ENCODE measurements at regions not wholly inside any gene's neighbourhood (a gene's known extent, or its start where the extent isn't known, plus 50 kb on each side); places are given as distances from the start of the nearest gene placed in this dataset.
"Not testable (repeated sequence)": the region's sequence is repeated elsewhere in the genome, so short reads cannot be mapped to it uniquely, and the experiment has no call there.

GRCh38 chr9:3658964-3659363 is 133.2 kb upstream of the RFX3 start:
- DNase-seq = no peak

GRCh38 chr9:3656224-3656623 is 130.4 kb upstream of the RFX3 start:
- no peak for DNase-seq

GRCh38 chr9:3650994-3651622 is 125.3 kb upstream of the RFX3 start:
- no peak for DNase-seq

GRCh38 chr9:3648722-3649246 is 123.0 kb upstream of the RFX3 start:
- no peak for DNase-seq

- no peak for DNase-seq
Measured at GRCh38 chr9:3648266-3648665, 122.5 kb upstream of the RFX3 start.

- no peak for DNase-seq
Measured at GRCh38 chr9:3647652-3648051, 121.9 kb upstream of the RFX3 start.

- DNase-seq = no peak
Measured at GRCh38 chr9:3646226-3646625, 120.4 kb upstream of the RFX3 start.

- not testable (repeated sequence) for DNase-seq
Measured at GRCh38 chr9:3642075-3642474, 116.3 kb upstream of the RFX3 start.

GRCh38 chr9:3629495-3629894 is 103.7 kb upstream of the RFX3 start:
- DNase-seq = no peak

- DNase-seq = no peak
Measured at GRCh38 chr9:3628239-3628638, 102.4 kb upstream of the RFX3 start.

- DNase-seq = no peak
Measured at GRCh38 chr9:3608011-3608410, 82.2 kb upstream of the RFX3 start.

- no peak for DNase-seq
Measured at GRCh38 chr9:3600672-3601071, 74.9 kb upstream of the RFX3 start.

- no peak for DNase-seq
Measured at GRCh38 chr9:3597792-3598191, 72.0 kb upstream of the RFX3 start.

GRCh38 chr9:3586066-3586465 is 60.3 kb upstream of the RFX3 start:
- DNase-seq = no peak

- DNase-seq = no peak
Measured at GRCh38 chr9:3585606-3586005, 59.8 kb upstream of the RFX3 start.

GRCh38 chr9:3578786-3579185 is 53.0 kb upstream of the RFX3 start:
- no peak for DNase-seq

- DNase-seq = no peak
Measured at GRCh38 chr9:3576328-3576727, 50.5 kb upstream of the RFX3 start.

GRCh38 chr9:3575821-3576220 is 50.0 kb upstream of the RFX3 start:
- no peak for DNase-seq

Data from NCI-H1105 treated with DMSO at 0.1 percent for 48 hours (cell line).